ENCODE measurements at regions not wholly inside any gene's neighbourhood (a gene's known extent, or its start where the extent isn't known, plus 50 kb on each side); places are given as distances from the start of the nearest gene placed in this dataset.
"Not testable (repeated sequence)": the region's sequence is repeated elsewhere in the genome, so short reads cannot be mapped to it uniquely, and the experiment has no call there.

GRCh38 chr12:78371284-78371683 lies 493.3 kb upstream of the SYT1 start:
- no peaks in the 10 kb centered on the region for H3F3A ChIP-seq (ENCODE audit: low read length, unreplicated experiment)
- H3K9me3 ChIP-seq (ENCODE audit: low read length): no peaks in the 10 kb centered on the region
- DNase-seq (no peak), ATAC-seq (no peak)
- no peaks in the 10 kb centered on the region for H3K79me2 ChIP-seq (ENCODE audit: low read length)
- CTCF ChIA-PET: no interaction called here
- no peaks in the 10 kb centered on the region for H3K4me1 ChIP-seq (ENCODE audit: insufficient read depth, low read length)
- no TSS peak for BruUV-seq (replicated peaks)
- intact Hi-C loops (cut with micrococcal nuclease): no loop called here
- H3K9me2 ChIP-seq (replicated peaks; ENCODE audit: low read length): no peaks in the 10 kb centered on the region
- H2AFZ ChIP-seq (ENCODE audit: low read length): no peak overlapping the region
- H4K20me1 ChIP-seq (ENCODE audit: low read length): no peaks in the 10 kb centered on the region
- no peak overlapping the region for H3K27ac ChIP-seq (ENCODE audit: low read length)
- H3K36me3 ChIP-seq (ENCODE audit: low read depth, low read length): no peaks in the 10 kb centered on the region
- TF ChIP-seq, protein P1, sequence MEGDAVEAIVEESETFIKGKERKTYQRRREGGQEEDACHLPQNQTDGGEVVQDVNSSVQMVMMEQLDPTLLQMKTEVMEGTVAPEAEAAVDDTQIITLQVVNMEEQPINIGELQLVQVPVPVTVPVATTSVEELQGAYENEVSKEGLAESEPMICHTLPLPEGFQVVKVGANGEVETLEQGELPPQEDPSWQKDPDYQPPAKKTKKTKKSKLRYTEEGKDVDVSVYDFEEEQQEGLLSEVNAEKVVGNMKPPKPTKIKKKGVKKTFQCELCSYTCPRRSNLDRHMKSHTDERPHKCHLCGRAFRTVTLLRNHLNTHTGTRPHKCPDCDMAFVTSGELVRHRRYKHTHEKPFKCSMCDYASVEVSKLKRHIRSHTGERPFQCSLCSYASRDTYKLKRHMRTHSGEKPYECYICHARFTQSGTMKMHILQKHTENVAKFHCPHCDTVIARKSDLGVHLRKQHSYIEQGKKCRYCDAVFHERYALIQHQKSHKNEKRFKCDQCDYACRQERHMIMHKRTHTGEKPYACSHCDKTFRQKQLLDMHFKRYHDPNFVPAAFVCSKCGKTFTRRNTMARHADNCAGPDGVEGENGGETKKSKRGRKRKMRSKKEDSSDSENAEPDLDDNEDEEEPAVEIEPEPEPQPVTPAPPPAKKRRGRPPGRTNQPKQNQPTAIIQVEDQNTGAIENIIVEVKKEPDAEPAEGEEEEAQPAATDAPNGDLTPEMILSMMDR (conservative IDR thresholded peaks at IDR 0.05; ENCODE audit: low read depth, low read length): no peak
- TF ChIP-seq EZH2 (IDR thresholded peaks at IDR 0.05; ENCODE audit: low read length, unreplicated experiment): no peak
- no peak for TF ChIP-seq EZH2phosphoT487 (IDR thresholded peaks at IDR 0.05; ENCODE audit: borderline replicate concordance, low read length)
- POLR2A ChIA-PET (ENCODE audit: unreplicated experiment): no interaction called here
- H3K4me3 ChIP-seq (ENCODE audit: low read length): no peak overlapping the region
- no peak overlapping the region for H3K9ac ChIP-seq (ENCODE audit: low read length)
- no peaks in the 10 kb centered on the region for H3K27me3 ChIP-seq (ENCODE audit: low read length)
- no peak overlapping the region for H3K4me2 ChIP-seq (ENCODE audit: low read length)

GRCh38 chr12:78375461-78375860 lies 489.1 kb upstream of the SYT1 start:
- TF ChIP-seq EZH2 (IDR thresholded peaks at IDR 0.05; ENCODE audit: low read length, unreplicated experiment) (no peak), EZH2phosphoT487 (IDR thresholded peaks at IDR 0.05; ENCODE audit: borderline replicate concordance, low read length) (no peak)
- TF ChIP-seq, protein P1 (conservative IDR thresholded peaks at IDR 0.05; ENCODE audit: low read depth, low read length): no peak
- H3K9me2 ChIP-seq (replicated peaks; ENCODE audit: low read length): no peaks in the 10 kb centered on the region
- H3K9ac ChIP-seq (ENCODE audit: low read length): no peak overlapping the region
- peaks cover 4% of the 10 kb centered on the region; the same call in 1 of the 2 replicates for H3K36me3 ChIP-seq (ENCODE audit: low read depth, low read length)
- BruUV-seq (replicated peaks): no TSS peak
- no peaks in the 10 kb centered on the region for H3F3A ChIP-seq (ENCODE audit: low read length, unreplicated experiment)
- ATAC-seq (no peak), DNase-seq (no peak)
- H3K27ac ChIP-seq (ENCODE audit: low read length): no peak overlapping the region
- H3K4me2 ChIP-seq (ENCODE audit: low read length): no peak overlapping the region
- H3K79me2 ChIP-seq (ENCODE audit: low read length): no peaks in the 10 kb centered on the region
- no peaks in the 10 kb centered on the region for H4K20me1 ChIP-seq (ENCODE audit: low read length)
- ChIA-PET POLR2A (ENCODE audit: unreplicated experiment) (no interaction called here), CTCF (no interaction called here)
- H2AFZ ChIP-seq (ENCODE audit: low read length): no peak overlapping the region
- H3K27me3 ChIP-seq (ENCODE audit: low read length): no peaks in the 10 kb centered on the region
- H3K4me3 ChIP-seq (ENCODE audit: low read length): no peak overlapping the region
- peaks cover 9% of the 10 kb centered on the region; the same call in 1 of the 2 replicates for H3K9me3 ChIP-seq (ENCODE audit: low read length)
- H3K4me1 ChIP-seq (ENCODE audit: insufficient read depth, low read length): no peaks in the 10 kb centered on the region
- intact Hi-C loops (cut with micrococcal nuclease): no loop called here

GRCh38 chr12:78376257-78376656 lies 488.3 kb upstream of the SYT1 start:
- H3K27me3 ChIP-seq (ENCODE audit: low read length): no peaks in the 10 kb centered on the region
- no peaks in the 10 kb centered on the region for H3K79me2 ChIP-seq (ENCODE audit: low read length)
- no peaks in the 10 kb centered on the region for H4K20me1 ChIP-seq (ENCODE audit: low read length)
- H3K36me3 ChIP-seq (ENCODE audit: low read depth, low read length): peaks cover 4% of the 10 kb centered on the region; the same call in 1 of the 2 replicates
- H3K4me2 ChIP-seq (ENCODE audit: low read length): no peak overlapping the region
- intact Hi-C loops (cut with micrococcal nuclease): no loop called here
- CTCF ChIA-PET: no interaction called here
- BruUV-seq (replicated peaks): no TSS peak
- no peak overlapping the region for H2AFZ ChIP-seq (ENCODE audit: low read length)
- H3K9me3 ChIP-seq (ENCODE audit: low read length): peaks cover 9% of the 10 kb centered on the region; the same call in 1 of the 2 replicates
- H3F3A ChIP-seq (ENCODE audit: low read length, unreplicated experiment): no peaks in the 10 kb centered on the region
- no peaks in the 10 kb centered on the region for H3K9me2 ChIP-seq (replicated peaks; ENCODE audit: low read length)
- no peak overlapping the region for H3K27ac ChIP-seq (ENCODE audit: low read length)
- no peak for TF ChIP-seq EZH2phosphoT487 (IDR thresholded peaks at IDR 0.05; ENCODE audit: borderline replicate concordance, low read length)
- TF ChIP-seq, protein P1 (conservative IDR thresholded peaks at IDR 0.05; ENCODE audit: low read depth, low read length): no peak
- no peak for TF ChIP-seq EZH2 (IDR thresholded peaks at IDR 0.05; ENCODE audit: low read length, unreplicated experiment)
- DNase-seq: no peak
- ATAC-seq: no peak
- POLR2A ChIA-PET (ENCODE audit: unreplicated experiment): no interaction called here
- H3K4me3 ChIP-seq (ENCODE audit: low read length): no peak overlapping the region
- no peaks in the 10 kb centered on the region for H3K4me1 ChIP-seq (ENCODE audit: insufficient read depth, low read length)
- no peak overlapping the region for H3K9ac ChIP-seq (ENCODE audit: low read length)

- CTCF ChIA-PET; H3K27ac ChIP-seq (ENCODE audit: low read length); H4K20me1 ChIP-seq (ENCODE audit: low read length); H3K27me3 ChIP-seq (ENCODE audit: low read length); H3K4me2 ChIP-seq (ENCODE audit: low read length); H3K9ac ChIP-seq (ENCODE audit: low read length); intact Hi-C loops (cut with micrococcal nuclease); POLR2A ChIA-PET (ENCODE audit: unreplicated experiment); H3K9me2 ChIP-seq (replicated peaks; ENCODE audit: low read length); BruUV-seq (replicated peaks); H3K79me2 ChIP-seq (ENCODE audit: low read length); H2AFZ ChIP-seq (ENCODE audit: low read length); H3F3A ChIP-seq (ENCODE audit: low read length, unreplicated experiment); H3K36me3 ChIP-seq (ENCODE audit: low read depth, low read length); H3K4me3 ChIP-seq (ENCODE audit: low read length); H3K9me3 ChIP-seq (ENCODE audit: low read length); DNase-seq; H3K4me1 ChIP-seq (ENCODE audit: insufficient read depth, low read length); ATAC-seq: not testable (repeated sequence)
These were observed 485.5 kb upstream of the SYT1 start for GRCh38 chr12:78379065-78379464.
